ENCODE measurements at regions not wholly inside any gene's neighbourhood (a gene's known extent, or its start where the extent isn't known, plus 50 kb on each side); places are given as distances from the start of the nearest gene placed in this dataset.

DNA sequence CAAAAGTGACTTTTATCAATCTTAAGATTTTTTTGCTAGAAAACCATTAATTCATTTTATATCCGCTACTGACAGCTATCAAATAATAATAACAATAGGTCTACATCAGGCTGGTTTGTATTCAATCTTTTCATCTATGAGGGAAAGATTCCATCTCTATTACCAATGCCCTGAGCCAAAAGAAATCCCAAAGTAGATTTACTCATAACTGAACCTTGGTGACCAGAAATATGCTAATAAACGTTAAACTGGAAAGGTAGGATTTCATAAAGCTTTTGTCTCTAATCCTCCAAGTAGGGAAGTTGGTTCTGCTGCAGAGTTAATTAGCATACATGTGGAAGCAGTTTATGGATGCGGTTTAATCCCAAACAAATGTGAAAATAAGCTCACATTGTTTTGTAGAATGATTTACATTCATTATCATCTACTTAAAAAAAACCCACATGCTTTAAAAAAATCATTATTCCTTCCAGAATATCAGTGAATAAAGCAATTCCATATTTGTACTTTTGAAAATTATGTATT lies 715.5 kb downstream of the CETN3 start:
- Histone ChIP-seq H3K4me3 (no peak overlapping the region), H3K27me3 (no peaks in the 10 kb centered on the region), H3K9me3 (no peaks in the 10 kb centered on the region), H3K4me1 (no peaks in the 10 kb centered on the region), H3K36me3 (no peaks in the 10 kb centered on the region), H3K27ac (no peak overlapping the region)
- no peak for TF ChIP-seq POLR2A (IDR thresholded peaks at IDR 0.05)
- TF ChIP-seq, protein P1, sequence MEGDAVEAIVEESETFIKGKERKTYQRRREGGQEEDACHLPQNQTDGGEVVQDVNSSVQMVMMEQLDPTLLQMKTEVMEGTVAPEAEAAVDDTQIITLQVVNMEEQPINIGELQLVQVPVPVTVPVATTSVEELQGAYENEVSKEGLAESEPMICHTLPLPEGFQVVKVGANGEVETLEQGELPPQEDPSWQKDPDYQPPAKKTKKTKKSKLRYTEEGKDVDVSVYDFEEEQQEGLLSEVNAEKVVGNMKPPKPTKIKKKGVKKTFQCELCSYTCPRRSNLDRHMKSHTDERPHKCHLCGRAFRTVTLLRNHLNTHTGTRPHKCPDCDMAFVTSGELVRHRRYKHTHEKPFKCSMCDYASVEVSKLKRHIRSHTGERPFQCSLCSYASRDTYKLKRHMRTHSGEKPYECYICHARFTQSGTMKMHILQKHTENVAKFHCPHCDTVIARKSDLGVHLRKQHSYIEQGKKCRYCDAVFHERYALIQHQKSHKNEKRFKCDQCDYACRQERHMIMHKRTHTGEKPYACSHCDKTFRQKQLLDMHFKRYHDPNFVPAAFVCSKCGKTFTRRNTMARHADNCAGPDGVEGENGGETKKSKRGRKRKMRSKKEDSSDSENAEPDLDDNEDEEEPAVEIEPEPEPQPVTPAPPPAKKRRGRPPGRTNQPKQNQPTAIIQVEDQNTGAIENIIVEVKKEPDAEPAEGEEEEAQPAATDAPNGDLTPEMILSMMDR (IDR thresholded peaks at IDR 0.05), result no peak
- intact Hi-C loops (cut with DNase I), result no loop called here
- DNase-seq, result no peak
- 50 to 62% methylated on average over 3 of the region's 3 CpGs for WGBS, 2 donors

GRCh38 chr5:89690331-89690730 lies 719.2 kb downstream of the CETN3 start:
- intact Hi-C loops (cut with DNase I), result no loop called here
- Histone ChIP-seq H3K27me3 (no peaks in the 10 kb centered on the region), H3K27ac (no peak overlapping the region), H3K4me1 (no peaks in the 10 kb centered on the region), H3K4me3 (no peak overlapping the region), H3K36me3 (no peaks in the 10 kb centered on the region), H3K9me3 (no peaks in the 10 kb centered on the region)
- TF ChIP-seq POLR2A (IDR thresholded peaks at IDR 0.05), result no peak
- TF ChIP-seq, protein P1 (IDR thresholded peaks at IDR 0.05), result no peak
- no peak for DNase-seq
- WGBS, 2 donors, result 69 to 73% methylated on average over 1 of the region's 1 CpG

DNA sequence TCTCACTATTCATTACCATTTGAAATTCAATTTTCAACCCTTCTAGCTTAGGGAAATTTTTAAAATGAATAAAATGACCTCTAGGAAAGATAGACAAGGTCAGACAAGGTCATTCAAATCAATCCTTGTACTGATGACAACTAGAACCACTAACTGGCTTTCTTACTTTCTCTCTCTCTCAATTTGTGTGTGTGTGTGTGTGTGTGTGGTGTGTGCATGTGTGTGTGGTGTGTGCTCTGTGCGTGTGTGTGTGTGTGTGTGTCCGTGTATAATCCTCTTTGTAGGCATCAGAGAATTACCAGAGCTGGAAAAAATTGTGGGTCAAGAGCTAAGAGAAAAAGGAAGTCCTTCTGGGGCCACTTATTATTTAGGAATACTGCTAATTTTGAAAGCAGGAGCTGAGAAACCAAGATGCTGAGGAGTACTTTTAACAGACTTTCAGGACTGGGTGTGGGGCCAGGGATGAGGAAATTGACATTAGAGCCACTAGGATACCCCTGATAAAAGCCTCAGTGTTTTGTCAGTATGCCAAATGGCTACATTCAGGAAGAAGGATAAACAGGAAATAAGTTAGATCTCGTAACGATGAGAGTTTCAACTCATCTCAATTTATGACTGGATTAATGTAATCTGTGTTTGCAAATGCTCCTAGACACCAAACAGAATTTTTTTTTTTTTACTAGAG lies 723.3 kb downstream of the CETN3 start:
- Histone ChIP-seq H3K27me3 (no peaks in the 10 kb centered on the region), H3K4me1 (no peaks in the 10 kb centered on the region), H3K4me3 (no peak overlapping the region), H3K36me3 (no peaks in the 10 kb centered on the region), H3K27ac (no peak overlapping the region), H3K9me3 (no peaks in the 10 kb centered on the region)
- WGBS, 2 donors, result 39 to 49% methylated on average over 4 of the region's 4 CpGs
- intact Hi-C loops (cut with DNase I), result no loop called here
- TF ChIP-seq, protein P1 (IDR thresholded peaks at IDR 0.05), result no peak
- no peak for TF ChIP-seq POLR2A (IDR thresholded peaks at IDR 0.05)
- DNase-seq, result no peak

GRCh38 chr5:89676634-89677033 lies 732.9 kb downstream of the CETN3 start:
- 55 to 67% methylated on average over 2 of the region's 2 CpGs for WGBS, 2 donors
- intact Hi-C loops (cut with DNase I), result no loop called here
- TF ChIP-seq, protein P1 (IDR thresholded peaks at IDR 0.05), result no peak
- no peak for TF ChIP-seq POLR2A (IDR thresholded peaks at IDR 0.05)
- Histone ChIP-seq H3K9me3 (no peaks in the 10 kb centered on the region), H3K4me3 (no peak overlapping the region), H3K27ac (no peak overlapping the region), H3K36me3 (no peaks in the 10 kb centered on the region), H3K27me3 (no peaks in the 10 kb centered on the region), H3K4me1 (no peaks in the 10 kb centered on the region)
- DNase-seq, result no peak

DNA sequence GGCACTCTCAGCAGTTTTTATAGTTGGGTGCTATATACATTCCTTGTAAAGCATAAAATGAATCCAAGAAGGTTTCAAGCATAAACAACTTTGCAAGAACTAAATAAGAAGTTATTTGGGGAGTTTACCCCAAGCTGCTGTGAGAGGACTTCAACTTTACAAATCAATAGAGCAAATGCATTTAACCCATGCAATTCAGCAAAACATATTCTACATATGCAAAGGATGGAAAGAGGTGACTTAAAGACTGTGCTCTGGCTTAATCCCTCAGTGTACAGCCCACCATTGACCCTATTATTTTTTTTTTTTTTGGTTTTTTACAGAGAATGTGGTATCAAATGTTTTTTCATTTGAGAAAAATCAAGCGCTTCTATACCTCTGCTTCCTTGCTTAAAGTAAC lies 736.5 kb downstream of the CETN3 start:
- no peak for TF ChIP-seq POLR2A (IDR thresholded peaks at IDR 0.05)
- TF ChIP-seq, protein P1 (IDR thresholded peaks at IDR 0.05), result no peak
- H3K27ac ChIP-seq, result no peak overlapping the region
- no peaks in the 10 kb centered on the region for H3K4me1 ChIP-seq
- H3K27me3 ChIP-seq, result no peaks in the 10 kb centered on the region
- no peak overlapping the region for H3K4me3 ChIP-seq
- DNase-seq, result no peak
- intact Hi-C loops (cut with DNase I), result no loop called here
- no peaks in the 10 kb centered on the region for H3K36me3 ChIP-seq
- no peaks in the 10 kb centered on the region for H3K9me3 ChIP-seq
- 100% methylated on average over 1 of the region's 1 CpG for WGBS, 2 donors
